22Rv1 (cell line): ENCODE measurements at regions not wholly inside any gene's neighbourhood (a gene's known extent, or its start where the extent isn't known, plus 50 kb on each side); places are given as distances from the start of the nearest gene placed in this dataset.
"Not testable (repeated sequence)": the region's sequence is repeated elsewhere in the genome, so short reads cannot be mapped to it uniquely, and the experiment has no call there.

Source experiments
- CTCF ChIP-seq: fragments of 450-650 bp; IDR thresholded peaks from 2 replicates; pipeline ENCODE4 v1.5.1; 2017; ENCODE audit warnings: mild to moderate bottlenecking
- ZFX ChIP-seq: fragments of 450-650 bp; IDR thresholded peaks from 2 replicates; pipeline ENCODE4 v1.6.1; 2017; ENCODE audit warnings: antibody characterized with exemption, borderline replicate concordance

DNA sequence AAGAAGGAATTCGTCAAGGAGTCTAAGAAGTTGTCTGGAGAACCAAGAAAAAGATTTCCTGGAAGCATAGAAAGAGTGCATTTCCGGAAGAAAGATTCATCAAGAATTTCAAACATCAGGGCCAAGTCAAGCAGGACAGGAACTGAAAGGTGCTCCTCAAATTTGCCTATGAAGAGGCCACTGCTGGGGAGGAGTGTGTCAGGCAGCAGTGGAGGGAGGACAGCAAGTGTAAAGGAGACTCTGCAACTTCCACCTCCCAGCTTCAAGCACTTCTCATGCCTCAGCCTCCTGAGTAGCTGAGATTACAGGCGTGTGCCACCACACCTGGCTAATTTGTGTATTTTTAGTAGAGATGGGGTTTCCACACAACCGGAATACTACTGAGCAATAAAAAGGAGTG, 105.8 kb upstream of the PLEKHM1 start:
- not testable (repeated sequence) for TF ChIP-seq CTCF, ZFX
